CD4-positive, alpha-beta T cell treated with Interleukin-12 subunit alpha and Interleukin-12 subunit beta, for 1 hour (primary cell): ENCODE measurements at regions not wholly inside any gene's neighbourhood (a gene's known extent, or its start where the extent isn't known, plus 50 kb on each side); places are given as distances from the start of the nearest gene placed in this dataset.

ENCODE experiments used
- DNase-seq: peaks from one replicate; pipeline ENCODE4 v3.0.0-alpha.2; 2020

GRCh38 chrX:98646351-98646750, 1762.6 kb downstream of the RPA4 start:
- DNase-seq = no peak

GRCh38 chrX:98654565-98654964, 1755.5 kb downstream of the PCDH19 start:
- no peak for DNase-seq
